ENCODE measurements at regions not wholly inside any gene's neighbourhood (a gene's known extent, or its start where the extent isn't known, plus 50 kb on each side); places are given as distances from the start of the nearest gene placed in this dataset.

GRCh38 chr4:11194431-11194830 is 234.3 kb downstream of the HS3ST1 start:
- TF ChIP-seq CTCF (IDR thresholded peaks at IDR 0.05) (no peak), POLR2A (IDR thresholded peaks at IDR 0.05) (no peak)
